GM19023 (cell line): ENCODE measurements at regions not wholly inside any gene's neighbourhood (a gene's known extent, or its start where the extent isn't known, plus 50 kb on each side); places are given as distances from the start of the nearest gene placed in this dataset.

Source experiments
- ATAC-seq: cut with Tn5 transposase; IDR thresholded peaks from one replicate; pipeline ENCODE4 v1.9.1; 2021; ENCODE audit warnings: mild to moderate bottlenecking, moderate library complexity; ENCODE audit not compliant: unreplicated experiment

DNA sequence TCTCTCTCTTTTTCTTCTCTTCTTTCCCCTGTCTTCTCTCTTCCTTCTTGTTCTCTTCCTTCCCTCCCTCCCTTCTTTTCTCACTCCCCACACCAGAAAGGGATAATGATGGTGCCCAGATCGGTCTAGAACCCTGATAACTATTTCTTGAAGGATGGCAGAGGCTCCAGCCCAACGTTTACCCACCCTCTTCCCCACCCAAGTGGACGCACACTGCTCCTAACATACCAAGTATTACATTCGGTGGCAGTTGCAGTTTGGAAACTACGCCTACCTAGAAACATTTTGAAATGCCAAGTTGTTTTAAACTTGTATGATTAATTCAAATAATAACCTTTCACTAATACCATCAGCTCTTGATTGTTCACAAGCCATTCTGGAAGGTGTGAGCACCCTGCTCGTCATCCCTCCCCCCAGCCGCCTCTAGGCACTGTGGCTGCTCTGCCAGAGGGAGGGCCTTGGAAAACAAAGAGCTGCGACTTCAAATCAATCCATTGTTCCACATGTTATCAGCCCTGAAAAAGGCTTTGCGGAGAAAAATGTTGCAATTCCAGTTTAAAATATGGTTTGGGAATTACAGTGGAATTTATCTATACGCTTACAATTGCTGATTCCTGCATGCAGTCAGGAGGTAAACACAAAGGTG lies 1017.5 kb upstream of the TENM3 start:
- no peak for ATAC-seq

- ATAC-seq: no peak
Measured at GRCh38 chr4:181234951-181235680, 1008.1 kb upstream of the TENM3 start.

GRCh38 chr4:181245326-181245725 lies 997.9 kb upstream of the TENM3 start:
- no peak for ATAC-seq

GRCh38 chr4:181249031-181249430 lies 994.2 kb upstream of the TENM3 start:
- ATAC-seq: no peak

GRCh38 chr4:181254771-181255170 lies 988.4 kb upstream of the TENM3 start:
- no peak for ATAC-seq

DNA sequence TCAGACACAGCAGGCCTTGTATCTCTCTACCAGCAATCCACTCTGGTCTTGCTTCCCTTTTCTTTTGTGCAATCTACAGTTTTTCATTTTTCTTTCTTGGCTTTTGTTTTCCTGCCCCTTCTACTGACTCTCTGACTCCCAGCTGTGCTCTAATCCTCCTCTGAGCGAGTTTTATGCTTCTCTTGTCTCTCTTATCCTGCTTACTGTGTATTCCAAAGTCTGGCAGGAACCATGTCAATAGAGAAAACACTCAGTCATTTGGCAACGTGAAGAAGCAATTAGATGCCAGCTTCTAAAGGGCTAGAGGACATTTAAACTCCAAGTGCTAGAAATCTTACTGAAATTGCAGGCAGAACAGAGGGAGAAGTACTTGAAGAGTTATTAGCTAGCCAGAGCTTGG lies 984.6 kb upstream of the TENM3 start:
- no peak for ATAC-seq

DNA sequence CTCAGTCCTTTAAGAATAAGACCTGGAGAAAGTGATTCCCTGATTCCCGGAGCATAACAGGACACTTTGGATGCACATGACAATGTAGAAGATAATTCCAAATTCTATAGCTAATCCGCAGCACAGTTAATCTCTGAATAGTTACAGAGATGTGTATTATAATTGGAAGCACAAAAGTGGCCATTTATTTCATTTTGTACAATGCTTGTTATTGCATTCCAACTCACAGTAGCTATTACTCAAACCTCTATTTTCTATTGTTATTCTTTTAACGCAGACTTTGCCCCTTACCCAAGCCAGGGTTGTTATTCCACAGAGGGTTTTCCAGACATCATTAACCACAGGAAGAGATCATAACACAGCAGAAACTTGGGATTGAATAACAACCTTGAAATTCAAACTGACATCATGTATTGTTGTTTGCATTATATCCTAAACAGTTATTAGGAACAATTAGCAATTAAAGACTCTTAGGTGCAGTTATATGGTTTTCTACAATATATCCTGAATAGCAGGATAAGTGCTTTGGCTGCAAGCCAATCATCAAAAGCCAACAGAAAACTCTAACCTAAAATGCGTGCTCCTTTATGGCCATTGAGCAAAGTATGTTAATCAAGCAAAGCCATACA lies 984.0 kb upstream of the TENM3 start:
- ATAC-seq: no peak

GRCh38 chr4:181261279-181261678 lies 981.9 kb upstream of the TENM3 start:
- ATAC-seq: no peak

DNA sequence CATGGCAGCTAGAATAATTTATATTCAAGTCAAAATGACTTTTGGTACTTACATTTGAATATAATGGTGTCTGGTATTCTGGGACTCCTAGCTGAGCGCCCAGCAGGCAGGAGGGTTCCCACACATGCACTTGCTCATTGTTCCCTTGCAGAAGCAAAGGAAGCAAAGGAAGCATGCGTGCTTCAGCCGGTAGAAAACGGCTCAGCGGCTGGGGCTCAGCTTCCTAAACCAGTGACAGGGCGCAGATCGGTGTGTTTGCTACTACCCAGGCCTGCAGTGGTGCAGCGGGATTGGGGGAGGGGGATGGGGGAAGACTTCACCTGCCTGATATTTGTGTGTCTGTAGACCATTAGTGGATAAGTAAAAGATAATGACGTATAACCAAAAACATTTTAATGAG lies 978.3 kb upstream of the TENM3 start:
- no peak for ATAC-seq

DNA sequence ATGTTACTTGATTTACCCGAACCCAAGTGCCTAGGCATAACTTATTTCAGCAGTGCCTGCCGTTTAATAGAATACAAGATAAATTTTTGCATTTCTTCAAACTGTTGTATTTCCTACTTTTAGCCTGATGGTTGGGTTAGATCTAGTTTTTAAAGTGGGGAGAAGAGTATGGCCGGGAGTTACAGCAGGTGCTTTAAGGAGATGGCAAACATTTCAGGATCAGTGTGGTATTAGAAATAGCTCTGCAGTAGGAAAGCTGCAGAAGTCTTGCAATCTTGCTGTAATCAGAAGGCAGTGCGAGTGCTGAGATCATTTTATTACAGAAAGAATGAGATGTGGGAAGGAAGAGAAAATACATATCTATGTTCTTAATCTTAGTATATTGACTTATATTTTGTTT lies 977.8 kb upstream of the TENM3 start:
- ATAC-seq: no peak

DNA sequence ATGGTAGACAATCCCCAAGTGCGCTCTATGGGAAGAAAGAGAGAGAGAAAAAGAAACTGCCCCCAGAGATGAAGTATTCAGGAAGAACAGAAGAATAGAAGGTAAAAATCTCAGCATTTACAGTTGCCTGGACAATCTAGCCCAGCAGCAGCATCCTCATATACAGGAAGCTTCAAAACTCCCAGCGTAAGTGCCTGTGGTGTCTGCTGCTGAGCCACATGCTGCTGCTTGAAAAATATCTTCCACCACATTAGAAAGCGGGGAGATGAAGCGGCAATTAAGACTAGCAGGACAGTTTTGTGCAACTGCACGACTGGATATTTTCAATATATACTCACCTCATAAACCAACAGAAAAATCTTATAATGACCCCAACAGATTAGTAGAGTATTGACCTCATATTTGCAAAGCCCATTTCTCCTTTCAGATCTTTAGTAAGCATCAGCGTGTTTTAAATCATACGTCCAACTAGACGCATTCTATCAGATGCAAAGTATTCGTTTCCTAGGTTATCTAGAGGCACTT lies 972.0 kb upstream of the TENM3 start:
- no peak for ATAC-seq

- ATAC-seq: no peak
Measured at GRCh38 chr4:181272422-181272821, 970.8 kb upstream of the TENM3 start.

DNA sequence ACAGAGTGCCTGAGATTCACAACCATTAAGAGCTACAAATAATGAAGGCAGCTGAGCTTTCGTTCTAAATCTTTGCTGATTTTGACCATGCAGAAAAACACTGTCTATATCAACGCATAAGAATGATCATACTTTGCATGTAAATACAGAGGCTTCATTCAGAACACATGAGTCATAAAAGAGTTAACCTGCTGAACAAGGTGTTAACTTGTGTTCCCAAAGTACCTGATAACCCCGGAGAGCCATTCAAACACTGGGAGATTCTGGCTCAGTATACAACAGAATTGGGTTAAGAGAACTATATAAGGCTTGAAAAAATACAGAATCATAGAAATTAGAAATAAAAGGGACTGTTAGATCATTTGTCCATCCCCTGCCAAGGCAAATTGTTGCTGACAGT lies 964.3 kb upstream of the TENM3 start:
- no peak for ATAC-seq

DNA sequence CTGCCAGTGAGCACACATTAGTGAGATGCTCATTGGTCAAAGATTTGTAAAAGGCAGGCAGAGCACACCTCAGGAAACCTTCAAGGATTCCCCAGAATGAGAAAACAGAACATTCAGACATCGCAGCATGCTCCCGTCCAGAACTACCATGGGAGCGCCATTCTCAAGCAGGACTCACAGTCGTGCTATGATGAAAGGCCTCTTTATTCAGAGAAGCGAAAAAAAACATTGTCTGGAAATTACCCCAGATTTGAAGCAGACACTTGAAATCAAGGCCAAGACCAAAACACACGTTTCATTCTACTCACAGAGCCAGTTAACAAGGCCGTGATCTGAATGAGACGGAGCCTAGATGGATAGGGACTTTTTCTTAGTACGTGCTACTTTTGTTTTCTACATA lies 961.8 kb upstream of the TENM3 start:
- no peak for ATAC-seq

- ATAC-seq: no peak
Measured at GRCh38 chr4:181289198-181289597, 954.0 kb upstream of the TENM3 start.

DNA sequence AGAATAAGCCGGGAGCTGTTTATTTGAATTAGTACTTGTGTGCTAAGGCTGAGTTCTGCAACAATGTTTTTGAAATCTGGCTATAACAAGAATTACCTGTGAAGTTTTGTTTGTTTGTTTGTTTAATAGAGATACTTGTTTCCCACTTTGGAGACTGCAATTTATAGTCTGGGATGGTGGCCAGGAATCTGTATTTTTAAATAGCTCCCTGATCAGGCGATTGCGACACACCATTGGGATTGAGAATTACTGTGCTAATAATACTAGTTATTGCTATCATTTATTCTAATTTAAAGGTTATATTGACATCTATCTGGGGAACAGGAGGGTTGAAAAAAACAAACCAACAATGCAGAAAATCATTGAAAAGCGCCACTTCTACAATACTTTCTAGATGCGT lies 951.6 kb upstream of the TENM3 start:
- ATAC-seq: no peak

GRCh38 chr4:181293014-181293413 lies 950.2 kb upstream of the TENM3 start:
- ATAC-seq: no peak

GRCh38 chr4:181293541-181293940 lies 949.7 kb upstream of the TENM3 start:
- no peak for ATAC-seq

DNA sequence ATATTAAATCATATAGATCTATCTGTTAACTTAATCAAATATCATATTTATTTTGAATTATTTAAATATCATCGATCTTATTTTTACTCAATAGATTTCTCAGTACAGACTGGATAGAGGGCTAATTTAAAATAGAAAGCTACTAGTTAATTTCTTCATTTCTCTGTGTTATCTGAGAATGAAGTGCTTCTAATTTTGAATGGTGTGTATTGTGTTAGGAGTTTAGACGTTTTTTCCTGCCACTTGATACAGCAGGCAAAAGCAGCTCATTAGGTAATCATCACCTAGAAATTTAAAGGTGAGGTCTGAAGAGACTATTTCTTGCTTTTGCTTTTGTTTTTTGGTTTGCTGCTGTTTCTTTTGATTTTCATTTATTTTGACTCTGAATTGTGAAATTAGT lies 948.8 kb upstream of the TENM3 start:
- ATAC-seq: no peak

DNA sequence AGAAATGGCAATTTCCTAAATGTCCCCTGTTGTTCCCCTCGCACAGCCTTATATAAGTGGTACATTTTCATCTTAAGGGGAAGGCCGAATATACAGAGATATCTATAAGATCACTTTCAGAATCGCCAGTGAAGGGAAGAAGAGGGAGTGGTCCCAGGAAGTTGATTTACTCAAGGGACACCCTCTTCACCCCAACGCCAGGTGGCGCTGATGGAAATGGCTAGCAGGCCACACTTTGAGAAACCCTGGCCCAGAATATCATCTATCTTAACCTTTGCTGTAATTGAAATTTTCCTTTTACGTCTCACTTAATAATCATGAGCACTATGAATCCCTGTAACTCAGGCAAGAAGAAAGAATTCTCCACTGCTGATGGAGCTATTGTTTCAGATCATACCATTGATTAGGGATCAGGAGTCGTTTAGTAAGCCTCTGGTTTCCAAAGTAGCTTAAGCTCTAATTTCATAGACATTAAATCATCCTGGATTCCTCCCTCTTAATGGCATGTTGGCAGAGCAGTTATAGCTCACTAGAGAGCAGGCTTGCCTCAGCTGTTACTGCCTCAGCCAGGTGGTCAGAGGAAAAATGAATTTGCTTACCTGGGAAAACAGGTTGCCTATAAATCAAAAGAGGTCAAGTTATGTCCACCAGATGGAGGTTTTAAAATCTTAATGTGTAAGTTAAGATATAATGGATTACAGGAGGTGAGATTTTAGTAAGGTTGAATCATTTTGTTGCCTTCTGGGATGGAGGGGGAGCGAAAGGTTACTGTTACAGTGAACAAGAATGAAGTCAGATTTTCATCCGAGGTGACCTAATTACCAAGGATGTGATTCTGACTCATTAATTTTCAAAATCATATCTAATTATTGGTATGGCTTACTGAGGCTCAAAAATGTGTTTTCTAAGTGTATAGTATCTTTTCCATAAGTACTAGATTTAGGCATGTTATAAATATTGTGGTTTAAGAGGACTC lies 941.2 kb upstream of the TENM3 start:
- peak; percentile 78 for ATAC-seq

- ATAC-seq: no peak
Measured at GRCh38 chr4:181307824-181308223, 935.4 kb upstream of the TENM3 start.
